ENCODE measurements at regions not wholly inside any gene's neighbourhood (a gene's known extent, or its start where the extent isn't known, plus 50 kb on each side); places are given as distances from the start of the nearest gene placed in this dataset.

GRCh38 chrX:150085881-150086280 lies 147.6 kb upstream of the EOLA2 start:
- TF ChIP-seq POLR2AphosphoS5 (IDR thresholded peaks at IDR 0.05) (no peak), CTCF (IDR thresholded peaks at IDR 0.05) (no peak)
